Stimulated activated naive CD8-positive, alpha-beta T cell treated with anti-CD3 and anti-CD28 coated beads, Interleukin-15, Interleukin-2, amounts not matched to agents 100 U/mL and 50 U/mL, for 24 hours (primary cell): ENCODE measurements at regions not wholly inside any gene's neighbourhood (a gene's known extent, or its start where the extent isn't known, plus 50 kb on each side); places are given as distances from the start of the nearest gene placed in this dataset.
"Not testable (repeated sequence)": the region's sequence is repeated elsewhere in the genome, so short reads cannot be mapped to it uniquely, and the experiment has no call there.

Experiments used
- ATAC-seq: fragments of 150-1000 bp; cut with Tn5 transposase; one replicate; pipeline ENCODE4 v1.10.0; 2021
- DNase-seq: peaks from one replicate; pipeline ENCODE4 v3.0.0; 2021

GRCh38 chr18:28476302-28476701, 299.4 kb upstream of the CDH2 start:
- ATAC-seq (no peak), DNase-seq (no peak)

- DNase-seq (no peak), ATAC-seq (no peak)
Observed at GRCh38 chr18:28469946-28470345, 293.0 kb upstream of the CDH2 start.

- ATAC-seq, result no peak
- DNase-seq, result no peak
Observed at GRCh38 chr18:28468901-28469300, 292.0 kb upstream of the CDH2 start.

GRCh38 chr18:28466204-28466603, 289.3 kb upstream of the CDH2 start:
- no peak for ATAC-seq
- no peak for DNase-seq

- DNase-seq, result no peak
- ATAC-seq, result no peak
Observed at GRCh38 chr18:28459587-28459986, 282.7 kb upstream of the CDH2 start.

GRCh38 chr18:28458751-28459150, 281.8 kb upstream of the CDH2 start:
- ATAC-seq, result no peak

GRCh38 chr18:28457784-28458183, 280.9 kb upstream of the CDH2 start:
- ATAC-seq (no peak), DNase-seq (no peak)

More at GRCh38 chr18:28458751-28459150, 281.8 kb upstream of the CDH2 start:
- no peak for DNase-seq

GRCh38 chr18:28455971-28456370, 279.0 kb upstream of the CDH2 start:
- ATAC-seq (no peak), DNase-seq (no peak)

GRCh38 chr18:28439870-28440269, 262.9 kb upstream of the CDH2 start:
- no peak for DNase-seq
- ATAC-seq, result no peak

GRCh38 chr18:28438381-28438780, 261.5 kb upstream of the CDH2 start:
- ATAC-seq (no peak), DNase-seq (no peak)

GRCh38 chr18:28432339-28432738, 255.4 kb upstream of the CDH2 start:
- DNase-seq (no peak), ATAC-seq (no peak)

GRCh38 chr18:28425886-28426285, 249.0 kb upstream of the CDH2 start:
- ATAC-seq, result no peak
- DNase-seq, result no peak

GRCh38 chr18:28422577-28422976, 245.6 kb upstream of the CDH2 start:
- ATAC-seq, result no peak
- no peak for DNase-seq

GRCh38 chr18:28421950-28422349, 245.0 kb upstream of the CDH2 start:
- not testable (repeated sequence) for ATAC-seq, DNase-seq

- no peak for DNase-seq
- no peak for ATAC-seq
Observed at GRCh38 chr18:28412521-28412920, 235.6 kb upstream of the CDH2 start.

GRCh38 chr18:28411806-28412205, 234.9 kb upstream of the CDH2 start:
- DNase-seq, result no peak
- no peak for ATAC-seq

GRCh38 chr18:28409811-28410210, 232.9 kb upstream of the CDH2 start:
- ATAC-seq (no peak), DNase-seq (no peak)

GRCh38 chr18:28408528-28408927, 231.6 kb upstream of the CDH2 start:
- DNase-seq, result no peak
- no peak for ATAC-seq

- no peak for ATAC-seq
- DNase-seq, result no peak
Observed at GRCh38 chr18:28407681-28408080, 230.8 kb upstream of the CDH2 start.

- no peak for ATAC-seq
- DNase-seq, result no peak
Observed at GRCh38 chr18:28406533-28406932, 229.6 kb upstream of the CDH2 start.

GRCh38 chr18:28404694-28405093, 227.8 kb upstream of the CDH2 start:
- ATAC-seq (no peak), DNase-seq (no peak)

- ATAC-seq (no peak), DNase-seq (no peak)
Observed at GRCh38 chr18:28399781-28400362, 222.9 kb upstream of the CDH2 start.

GRCh38 chr18:28398471-28398870, 221.5 kb upstream of the CDH2 start:
- no peak for ATAC-seq

GRCh38 chr18:28390022-28390421, 213.1 kb upstream of the CDH2 start:
- DNase-seq (no peak), ATAC-seq (no peak)

More at GRCh38 chr18:28398471-28398870, 221.5 kb upstream of the CDH2 start:
- no peak for DNase-seq
